ENCODE measurements at regions not wholly inside any gene's neighbourhood (a gene's known extent, or its start where the extent isn't known, plus 50 kb on each side); places are given as distances from the start of the nearest gene placed in this dataset.
"Not testable (repeated sequence)": the region's sequence is repeated elsewhere in the genome, so short reads cannot be mapped to it uniquely, and the experiment has no call there.

DNA sequence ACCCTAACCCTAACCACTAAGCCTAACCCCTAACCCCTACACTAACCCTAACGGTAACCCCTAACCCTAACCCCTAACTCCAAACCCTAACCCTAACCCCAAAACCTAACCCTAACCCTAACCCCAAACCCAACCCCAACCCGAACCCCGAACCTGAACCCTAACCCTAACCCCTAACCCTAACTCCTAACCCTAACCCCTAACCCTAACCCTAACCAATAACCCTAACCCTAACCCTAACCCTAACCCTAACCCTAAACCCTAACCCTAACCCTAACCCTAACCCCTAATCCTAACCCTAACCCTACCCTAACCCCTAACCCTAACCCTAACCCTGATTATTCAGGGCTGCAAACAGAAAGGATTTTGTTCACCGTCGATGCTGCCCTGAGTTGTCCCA is 144.6 kb upstream of the DUSP22 start:
- intact Hi-C loops (cut with micrococcal nuclease): not testable (repeated sequence)

DNA sequence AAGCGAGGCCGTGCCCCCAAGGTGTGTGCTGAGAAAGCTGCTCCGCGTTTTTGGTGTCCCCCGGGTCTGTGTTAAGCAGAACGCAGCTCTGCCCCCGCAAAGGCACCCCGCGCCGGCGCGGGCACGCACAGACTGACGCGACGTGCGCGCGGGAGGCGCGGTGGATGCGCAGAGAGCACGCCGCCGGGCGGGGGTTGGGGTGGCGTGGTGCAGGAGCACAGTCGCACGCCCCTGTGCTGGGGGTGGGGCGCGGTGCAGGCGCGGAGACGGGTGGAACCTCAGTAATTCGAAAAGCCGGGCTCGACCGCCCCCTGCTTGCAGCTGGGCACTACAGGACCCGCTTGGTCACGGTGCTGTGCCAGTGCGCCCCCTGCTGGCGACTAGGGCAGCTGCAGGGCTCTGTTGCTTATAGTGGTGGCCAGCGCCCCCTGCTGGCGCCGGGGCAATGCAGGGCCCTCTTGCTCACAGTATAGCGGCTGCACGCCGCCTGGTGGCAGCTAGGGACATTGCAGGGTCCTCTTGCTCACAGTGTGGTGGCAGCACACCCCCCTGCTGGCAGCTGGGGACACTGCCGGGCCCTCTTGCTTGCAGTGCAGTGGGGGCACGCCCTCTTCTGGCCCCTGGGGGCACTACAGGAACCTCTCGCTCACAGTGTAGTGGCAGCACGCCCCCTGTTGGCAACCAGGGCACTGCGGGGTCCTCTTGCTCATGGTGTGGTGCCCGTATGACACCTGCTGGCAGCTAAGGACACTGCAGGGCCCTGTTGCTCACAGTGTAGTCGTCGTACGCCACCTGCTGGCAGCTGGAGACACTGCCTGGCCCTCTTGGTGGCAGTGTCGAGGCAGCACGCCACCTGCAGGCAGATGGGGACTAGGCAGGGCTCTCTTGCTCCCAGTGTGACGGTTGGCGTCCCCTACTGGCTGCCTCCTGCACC is 144.0 kb upstream of the DUSP22 start:
- intact Hi-C loops (cut with micrococcal nuclease): not testable (repeated sequence)

DNA sequence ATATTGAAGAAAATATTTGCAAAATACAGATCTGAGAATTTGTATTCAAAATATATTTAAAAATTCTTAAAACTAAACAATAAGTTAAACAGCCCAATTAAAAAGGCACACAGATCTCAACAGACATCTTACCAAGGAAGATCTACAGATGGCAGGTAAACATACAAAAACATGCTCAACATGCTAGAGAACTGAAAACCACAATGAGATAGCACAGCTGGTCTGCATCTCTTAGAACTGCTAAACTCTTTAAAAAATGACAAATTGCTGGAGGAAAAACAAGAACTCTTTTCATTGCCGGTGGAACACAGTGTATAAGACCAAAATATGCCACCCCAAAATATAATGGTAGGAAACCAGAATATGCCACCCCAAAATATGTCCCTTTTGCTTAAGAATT is 142.1 kb upstream of the DUSP22 start:
- intact Hi-C loops (cut with micrococcal nuclease): not testable (repeated sequence)

DNA sequence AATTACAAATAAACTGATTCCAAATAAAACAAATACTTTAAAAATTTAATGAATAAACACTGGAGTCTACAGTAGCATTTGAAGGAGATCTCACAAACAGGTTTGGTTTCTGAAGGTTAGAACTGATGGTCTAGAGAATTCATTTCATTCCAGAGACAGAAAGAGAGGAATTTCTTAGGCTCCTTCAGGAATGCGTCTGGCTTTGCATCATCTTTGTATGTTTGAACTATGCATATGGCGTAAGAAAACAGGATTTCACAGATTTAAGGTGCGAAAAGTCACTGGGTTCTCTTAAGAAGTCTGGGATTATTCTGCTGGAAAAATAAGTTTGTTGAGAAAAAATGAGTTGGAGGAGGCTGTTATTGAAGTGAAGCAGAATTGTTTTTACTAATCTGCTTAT is 139.9 kb upstream of the DUSP22 start:
- intact Hi-C loops (cut with micrococcal nuclease): not testable (repeated sequence)

DNA sequence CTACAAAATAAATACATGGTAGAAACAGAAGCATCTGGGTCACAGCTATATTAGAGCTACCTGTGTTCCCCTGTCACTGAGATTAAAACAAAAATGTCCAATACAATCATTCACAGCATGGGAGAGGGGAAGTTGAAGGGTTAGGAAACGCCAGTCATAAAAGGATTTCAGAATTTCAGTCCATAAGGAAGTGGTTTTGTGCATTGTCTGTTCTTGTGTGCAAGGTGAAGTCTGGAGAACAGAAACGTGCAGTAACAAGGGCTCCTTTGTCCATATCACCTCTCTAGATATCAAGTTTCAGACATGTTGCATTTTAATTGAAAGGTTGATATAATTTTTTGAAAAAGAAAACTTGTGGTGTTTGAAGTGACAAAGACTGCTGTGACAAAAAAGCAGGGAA is 139.3 kb upstream of the DUSP22 start:
- intact Hi-C loops (cut with micrococcal nuclease): not testable (repeated sequence)

DNA sequence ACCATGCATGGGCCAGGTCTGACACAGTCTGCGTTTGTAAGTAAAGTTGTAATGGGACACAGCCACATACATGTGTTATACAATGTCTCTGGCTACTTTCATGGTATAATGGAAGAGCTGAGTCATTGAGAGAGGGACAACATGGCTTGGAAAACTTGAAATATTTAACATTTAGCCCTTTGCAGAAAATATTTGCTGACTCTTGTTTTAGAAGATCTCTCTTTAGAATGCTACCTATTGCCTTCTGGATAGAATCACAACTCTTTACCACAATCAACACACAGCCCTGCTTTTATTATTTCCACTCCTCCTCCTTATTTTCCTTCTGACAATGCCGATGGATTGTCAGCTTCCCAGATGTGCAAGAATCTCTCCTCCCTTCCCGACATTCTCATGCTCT is 138.4 kb upstream of the DUSP22 start:
- intact Hi-C loops (cut with micrococcal nuclease): not testable (repeated sequence)

DNA sequence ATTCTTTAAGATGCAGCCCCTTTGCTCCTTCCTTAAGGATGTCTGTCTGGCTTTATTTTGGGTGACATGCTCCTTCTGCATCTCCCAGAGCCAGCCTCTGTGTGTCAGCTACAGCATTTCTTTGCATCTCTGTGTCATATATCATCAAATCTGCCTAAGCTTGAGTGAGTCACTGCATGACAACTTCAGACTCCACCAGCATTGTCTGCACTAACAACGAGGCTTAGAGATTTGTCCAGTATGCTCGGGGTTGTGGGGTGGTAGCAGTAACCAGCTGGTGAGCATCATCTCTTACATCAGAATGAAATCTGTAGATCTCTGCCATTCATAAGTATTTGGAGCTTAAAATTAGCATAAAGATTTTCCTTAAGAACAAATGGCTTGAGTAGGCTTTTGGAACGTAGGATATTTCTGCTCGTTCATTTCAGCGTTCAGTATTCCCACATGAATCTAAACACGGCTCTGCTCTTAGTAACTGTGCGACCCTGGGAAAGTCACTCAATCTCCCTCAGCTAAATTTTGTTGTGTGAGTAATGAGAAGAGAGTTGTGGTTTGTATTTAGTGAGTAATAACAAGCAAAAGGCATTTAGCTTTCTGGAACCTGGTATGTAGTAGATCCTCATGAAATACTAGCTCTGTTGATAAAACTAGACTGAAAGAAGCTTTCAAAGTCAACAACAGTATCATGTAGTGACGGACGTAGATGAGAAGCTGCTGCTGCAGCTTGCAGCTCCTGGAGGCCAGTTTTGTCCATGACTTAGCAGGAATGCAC is 137.8 kb upstream of the DUSP22 start:
- intact Hi-C loops (cut with micrococcal nuclease): not testable (repeated sequence)

DNA sequence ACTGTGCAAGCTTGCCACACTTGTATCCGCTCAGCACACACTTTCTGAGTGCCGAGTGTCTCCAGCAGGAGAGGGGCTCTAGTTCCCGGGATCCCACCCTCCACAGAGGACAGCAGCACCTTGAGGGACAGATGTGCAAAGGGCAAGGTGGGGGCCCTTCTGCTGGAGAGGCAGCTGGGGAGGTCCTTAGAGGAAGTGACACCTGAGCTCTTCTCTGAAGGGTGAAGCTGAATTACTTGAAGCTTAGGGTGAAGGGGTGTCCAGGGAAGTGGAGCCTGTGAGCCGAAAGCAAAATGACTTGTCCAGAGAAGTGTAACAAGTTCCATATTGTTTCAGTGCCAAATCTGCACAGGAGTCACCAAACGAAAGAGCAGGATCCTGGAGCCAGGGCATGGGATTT is 136.3 kb upstream of the DUSP22 start:
- intact Hi-C loops (cut with micrococcal nuclease): no loop called here

DNA sequence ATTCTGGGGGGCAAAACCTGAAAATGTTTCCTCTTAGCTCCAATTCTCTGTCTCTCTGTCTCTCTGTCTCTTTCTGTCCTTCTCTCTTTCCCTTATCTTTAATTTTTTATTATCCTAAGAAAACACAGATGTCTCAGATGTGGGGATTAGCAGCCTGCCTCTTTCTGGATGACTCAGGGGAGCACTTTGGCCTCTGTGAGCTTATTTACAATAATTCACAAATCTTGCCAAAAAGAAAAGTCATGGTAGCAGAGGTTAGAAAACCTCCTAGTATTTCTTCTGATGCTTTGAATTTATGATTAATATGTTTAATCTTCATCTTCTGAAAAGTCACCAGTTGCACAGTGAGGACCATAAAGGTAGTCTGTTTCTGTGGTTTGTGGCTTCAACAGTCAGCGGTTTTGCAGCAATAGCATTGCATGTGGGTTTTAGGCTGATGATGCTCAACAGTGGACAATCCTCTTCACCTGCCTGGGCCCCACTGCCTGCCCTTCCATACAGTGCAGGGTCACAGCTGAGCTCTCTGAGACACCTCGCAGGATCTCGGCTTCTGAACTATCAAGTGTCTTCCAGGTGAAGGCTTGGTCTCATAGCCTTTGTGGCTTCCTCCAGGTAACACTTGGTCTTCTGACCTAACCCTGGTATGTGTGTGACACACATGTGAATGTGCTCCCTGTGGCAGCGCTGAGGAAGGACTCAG is 135.7 kb upstream of the DUSP22 start:
- intact Hi-C loops (cut with micrococcal nuclease): not testable (repeated sequence)

DNA sequence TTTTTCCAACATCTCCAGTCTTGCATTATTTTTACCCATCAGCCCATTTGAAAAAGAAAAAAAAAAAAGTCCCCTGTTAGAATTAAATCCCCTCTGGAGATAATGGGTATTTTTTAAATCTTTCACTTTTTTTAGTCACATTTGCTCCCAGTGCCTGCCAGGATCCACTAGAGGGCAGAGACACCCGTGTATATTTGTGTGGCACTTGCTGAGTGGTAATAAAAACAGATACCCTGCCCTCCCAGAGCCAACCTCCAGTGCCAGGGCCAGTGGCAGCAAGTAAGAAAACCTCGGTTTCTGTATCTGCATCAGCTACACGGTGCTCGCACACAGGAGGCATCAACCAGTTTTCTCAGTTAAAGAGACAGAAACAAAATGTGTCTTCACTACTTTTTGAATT is 135.1 kb upstream of the DUSP22 start:
- intact Hi-C loops (cut with micrococcal nuclease): not testable (repeated sequence)

DNA sequence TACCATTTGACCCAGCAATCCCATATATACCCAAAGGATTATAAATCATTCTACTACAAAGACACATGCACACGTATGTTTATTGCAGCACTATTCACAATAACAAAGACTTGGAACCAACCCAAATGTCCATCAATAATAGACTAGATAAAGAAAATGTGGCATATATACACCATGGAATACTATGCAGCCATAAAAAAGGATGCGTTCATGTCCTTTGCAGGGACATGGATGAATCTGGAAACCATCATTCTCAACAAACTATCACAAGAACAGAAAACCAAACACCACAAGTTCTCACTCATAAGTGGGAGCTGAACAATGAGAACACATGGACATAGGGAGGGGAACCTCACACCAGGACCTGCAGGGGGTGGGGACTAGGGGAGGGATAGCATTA is 130.6 kb upstream of the DUSP22 start:
- intact Hi-C loops (cut with micrococcal nuclease): not testable (repeated sequence)

DNA sequence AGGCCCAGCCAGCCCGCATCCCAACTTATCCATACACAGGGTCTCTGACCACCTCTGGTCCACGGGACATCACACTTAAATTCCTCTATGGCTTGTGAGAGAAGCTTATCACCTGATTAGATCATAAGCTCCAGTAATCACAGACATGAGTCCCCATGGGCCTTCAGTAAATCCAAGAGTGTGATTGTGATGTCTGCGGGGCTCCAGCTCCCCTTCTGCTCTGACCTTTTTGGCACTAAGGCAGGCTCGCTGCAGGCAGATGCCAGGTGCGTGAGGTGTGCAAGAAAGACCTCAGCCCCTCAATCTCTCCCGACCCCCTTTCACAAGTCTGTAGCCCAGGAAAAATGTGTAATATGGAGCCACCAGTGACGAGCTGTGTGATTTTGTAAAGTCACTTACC is 127.6 kb upstream of the DUSP22 start:
- intact Hi-C loops (cut with micrococcal nuclease): no loop called here

DNA sequence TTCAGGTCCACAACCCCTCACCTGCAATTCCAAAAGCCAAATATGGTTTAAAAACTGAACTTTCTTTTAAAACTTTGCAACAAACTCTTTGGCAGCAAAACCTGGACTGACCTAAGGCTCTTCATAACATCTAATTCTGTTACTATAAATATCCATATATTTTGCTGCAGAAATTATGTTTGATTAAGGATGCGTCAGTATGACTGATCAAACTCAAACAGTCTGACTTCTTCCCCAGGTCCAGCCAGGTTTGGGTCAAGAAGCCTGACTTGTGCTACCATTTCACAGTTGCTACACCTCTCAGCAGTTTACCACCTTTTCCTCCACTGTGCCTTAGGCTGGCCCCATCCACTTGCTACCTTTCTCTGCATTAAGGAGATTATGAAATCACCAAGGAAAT is 127.0 kb upstream of the DUSP22 start:
- intact Hi-C loops (cut with micrococcal nuclease): no loop called here

DNA sequence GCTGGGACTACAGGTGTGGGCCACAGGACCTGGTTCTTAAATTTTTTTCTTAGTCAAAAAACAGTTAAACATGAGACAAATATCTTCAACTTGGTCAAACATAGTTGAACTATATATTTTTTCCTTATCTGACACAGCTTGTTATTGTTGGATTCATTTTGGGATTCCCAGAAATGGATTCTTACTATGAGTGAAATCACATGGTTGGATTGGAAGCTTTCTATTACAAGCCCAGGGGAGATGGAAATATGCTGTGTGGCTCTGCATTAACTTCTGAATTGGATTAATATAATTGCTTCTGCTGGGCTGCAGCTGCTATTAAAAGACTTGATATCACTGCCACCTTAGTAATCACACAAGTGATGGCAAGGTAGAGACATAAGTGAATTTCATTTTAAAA is 126.4 kb upstream of the DUSP22 start:
- intact Hi-C loops (cut with micrococcal nuclease): no loop called here

DNA sequence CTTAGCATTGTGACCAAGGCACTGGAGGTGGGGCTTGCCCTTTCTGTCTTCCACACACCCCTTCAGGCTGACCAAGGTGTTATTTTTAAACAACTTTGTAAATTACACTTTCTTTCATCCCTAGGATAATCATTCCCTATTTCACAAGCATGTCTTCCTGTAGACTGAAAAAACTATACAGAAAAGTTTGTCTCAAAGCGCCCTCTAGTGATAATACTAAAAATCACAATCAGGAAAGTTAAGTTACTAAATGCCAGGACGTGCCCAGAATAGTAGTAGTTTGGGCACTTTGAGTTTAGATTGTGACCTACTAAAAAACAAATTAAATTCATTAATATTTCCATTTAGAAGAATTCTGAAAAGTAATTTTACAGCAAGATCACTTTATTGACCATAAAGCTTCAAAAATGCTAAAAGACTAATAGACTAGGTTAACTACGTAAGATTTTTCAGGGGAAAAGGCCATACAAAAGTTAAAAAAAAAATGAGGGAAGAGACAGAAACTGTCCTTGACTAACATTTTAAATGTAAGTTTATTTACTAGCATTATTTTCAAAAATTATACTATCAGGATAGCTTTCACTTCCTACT is 123.3 kb upstream of the DUSP22 start:
- intact Hi-C loops (cut with micrococcal nuclease): no loop called here

DNA sequence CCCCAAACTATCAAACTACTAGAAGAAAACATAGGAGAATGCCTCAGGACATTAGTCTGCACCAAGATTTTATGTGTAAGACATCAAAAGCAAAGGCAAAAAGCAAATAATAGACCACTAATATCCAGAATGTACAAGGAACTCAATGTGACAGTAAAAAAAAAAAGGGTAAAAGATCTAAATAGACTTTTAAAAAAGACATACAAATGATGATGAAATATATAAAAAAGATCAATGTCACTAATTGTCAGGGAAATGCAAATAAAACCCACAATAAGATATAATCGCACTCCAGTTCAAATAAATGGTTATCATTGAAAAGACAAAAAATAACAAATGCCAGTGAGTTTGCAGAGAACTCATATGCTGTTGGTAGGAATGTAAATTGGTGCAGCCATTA is 118.3 kb upstream of the DUSP22 start:
- intact Hi-C loops (cut with micrococcal nuclease): no loop called here

DNA sequence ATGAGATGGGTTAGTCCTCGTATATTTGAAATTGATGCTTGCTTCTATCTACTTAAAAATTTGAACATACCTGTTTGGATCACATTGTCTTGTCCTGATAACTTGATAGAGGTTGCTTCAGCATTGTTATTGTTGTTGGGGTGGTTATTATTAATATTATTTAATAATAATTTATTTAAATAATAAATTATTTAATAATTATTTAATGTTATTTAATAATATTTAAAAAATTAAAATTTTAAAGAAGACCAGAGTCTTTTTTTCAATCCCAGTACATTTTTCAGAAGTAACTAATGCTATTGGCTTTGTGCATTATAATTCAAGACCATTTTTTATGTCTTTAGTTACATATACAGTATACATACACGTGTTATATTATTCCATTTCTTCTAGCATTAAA is 116.6 kb upstream of the DUSP22 start:
- intact Hi-C loops (cut with micrococcal nuclease): no loop called here

DNA sequence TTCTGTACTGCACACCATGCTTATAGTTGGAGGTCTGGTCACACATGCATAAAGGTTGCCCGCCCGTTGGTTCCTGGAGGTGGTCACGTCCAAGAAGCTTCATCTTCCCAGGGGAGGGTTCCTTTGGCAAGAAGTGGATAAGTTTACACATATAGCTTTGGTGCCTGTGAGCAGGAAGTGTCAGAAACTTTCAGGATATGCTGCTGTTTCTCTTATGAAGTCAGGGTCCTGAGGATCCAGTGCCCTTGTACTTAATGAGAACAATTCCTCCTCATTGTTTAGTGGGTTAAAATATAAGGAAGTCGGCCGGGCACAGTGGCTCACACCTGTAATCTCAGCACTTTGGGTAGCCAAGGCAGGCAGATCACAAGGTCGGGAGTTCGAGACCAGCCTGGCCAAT is 115.5 kb upstream of the DUSP22 start:
- intact Hi-C loops (cut with micrococcal nuclease): no loop called here

DNA sequence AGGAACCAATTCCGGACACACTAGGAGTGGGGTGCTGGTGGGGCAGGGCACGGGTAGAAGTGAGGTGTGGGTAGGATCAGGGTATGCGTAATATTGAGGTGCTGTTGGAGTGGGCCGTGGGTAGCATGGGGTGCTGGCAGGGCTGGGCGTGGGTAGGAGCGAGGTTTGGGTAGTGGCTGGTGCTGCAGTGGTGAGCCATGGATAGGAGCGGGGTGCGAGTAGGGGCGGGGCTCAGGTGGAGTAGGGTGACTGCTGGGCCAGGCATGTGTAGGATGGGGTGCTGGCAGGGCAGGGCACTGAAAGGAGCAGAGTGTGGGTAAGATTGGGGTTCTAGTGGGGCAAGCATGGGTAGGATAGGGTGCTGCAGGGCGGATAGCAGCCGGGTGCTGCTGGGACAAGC is 114.2 kb upstream of the DUSP22 start:
- intact Hi-C loops (cut with micrococcal nuclease): no loop called here

DNA sequence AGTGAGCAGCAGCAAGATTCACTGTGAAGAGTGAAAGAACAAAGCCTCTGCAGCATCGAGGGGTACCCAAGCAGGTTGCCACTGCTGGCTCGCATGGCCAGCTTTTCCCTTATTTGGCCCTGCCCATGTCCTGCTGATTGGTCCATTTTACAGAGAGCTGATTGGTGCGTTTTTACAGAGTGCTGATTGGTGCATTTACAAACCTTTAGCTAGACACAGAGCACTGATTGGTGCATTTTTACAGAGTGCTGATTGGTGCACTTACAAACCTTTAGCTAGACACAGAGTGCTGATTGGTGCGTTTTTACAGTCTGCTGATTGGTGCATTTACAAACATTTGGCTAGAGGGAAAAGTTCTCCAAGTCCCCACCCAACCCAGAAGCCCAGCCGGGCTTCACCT is 113.4 kb upstream of the DUSP22 start:
- intact Hi-C loops (cut with micrococcal nuclease): not testable (repeated sequence)

DNA sequence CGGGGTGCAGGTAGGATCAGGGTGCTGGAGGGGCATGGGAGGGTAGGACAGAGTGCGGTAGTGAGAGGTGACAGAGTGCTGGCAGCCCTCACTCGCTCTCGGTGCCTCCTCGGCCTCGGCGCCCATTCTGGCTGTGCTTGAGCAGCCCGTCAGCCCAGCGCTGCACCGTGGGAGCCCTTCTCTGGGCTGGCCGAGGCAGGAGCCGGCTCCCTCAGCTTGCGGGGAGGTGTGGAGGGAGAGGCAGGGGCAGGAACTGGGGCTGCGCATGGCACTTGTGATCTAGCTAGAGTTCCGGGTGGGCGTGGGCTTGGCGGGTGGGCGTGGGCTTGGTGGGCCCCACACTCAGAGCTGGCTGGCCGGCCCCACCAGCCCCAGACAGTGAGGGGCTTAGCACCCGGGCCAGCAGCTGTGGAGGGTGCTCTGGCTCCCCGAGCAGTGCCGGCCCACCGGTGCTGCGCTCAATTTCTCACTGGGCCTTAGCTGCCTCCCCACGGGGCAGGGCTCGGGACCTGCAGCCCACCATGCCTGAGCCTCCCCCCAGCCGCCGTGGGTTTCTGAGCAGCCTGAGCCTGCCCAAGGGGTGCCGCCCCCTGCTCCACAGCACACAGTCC is 112.8 kb upstream of the DUSP22 start:
- intact Hi-C loops (cut with micrococcal nuclease): no loop called here
